ENCODE measurements at regions not wholly inside any gene's neighbourhood (a gene's known extent, or its start where the extent isn't known, plus 50 kb on each side); places are given as distances from the start of the nearest gene placed in this dataset.

DNA sequence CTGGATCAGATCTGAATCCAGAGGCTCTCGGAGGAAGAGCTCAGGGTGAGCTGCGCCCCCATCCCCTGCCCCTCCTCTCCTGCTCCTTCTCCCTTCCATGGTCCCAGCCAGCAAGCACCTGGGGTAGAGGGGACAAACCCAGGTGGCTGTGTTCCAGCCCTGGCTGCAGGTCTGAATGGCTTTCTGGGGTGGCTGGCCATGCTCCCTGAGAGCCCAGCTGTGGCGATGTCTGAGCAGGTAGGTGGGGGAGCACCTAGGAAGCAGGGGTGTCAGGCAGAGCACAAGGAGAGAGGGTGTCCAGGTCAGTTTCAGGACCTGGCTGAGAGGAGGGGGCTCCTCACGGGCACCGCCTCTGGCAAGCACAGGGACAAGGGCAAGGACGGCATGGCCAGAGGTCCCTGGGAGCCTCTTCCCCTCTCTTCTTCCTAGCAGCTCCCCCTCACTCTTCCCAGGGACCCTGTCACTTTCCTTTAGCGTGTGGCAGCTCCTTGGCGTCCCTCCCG lies 310.0 kb downstream of the SEC14L1 start:
- no peak for DNase-seq

DNA sequence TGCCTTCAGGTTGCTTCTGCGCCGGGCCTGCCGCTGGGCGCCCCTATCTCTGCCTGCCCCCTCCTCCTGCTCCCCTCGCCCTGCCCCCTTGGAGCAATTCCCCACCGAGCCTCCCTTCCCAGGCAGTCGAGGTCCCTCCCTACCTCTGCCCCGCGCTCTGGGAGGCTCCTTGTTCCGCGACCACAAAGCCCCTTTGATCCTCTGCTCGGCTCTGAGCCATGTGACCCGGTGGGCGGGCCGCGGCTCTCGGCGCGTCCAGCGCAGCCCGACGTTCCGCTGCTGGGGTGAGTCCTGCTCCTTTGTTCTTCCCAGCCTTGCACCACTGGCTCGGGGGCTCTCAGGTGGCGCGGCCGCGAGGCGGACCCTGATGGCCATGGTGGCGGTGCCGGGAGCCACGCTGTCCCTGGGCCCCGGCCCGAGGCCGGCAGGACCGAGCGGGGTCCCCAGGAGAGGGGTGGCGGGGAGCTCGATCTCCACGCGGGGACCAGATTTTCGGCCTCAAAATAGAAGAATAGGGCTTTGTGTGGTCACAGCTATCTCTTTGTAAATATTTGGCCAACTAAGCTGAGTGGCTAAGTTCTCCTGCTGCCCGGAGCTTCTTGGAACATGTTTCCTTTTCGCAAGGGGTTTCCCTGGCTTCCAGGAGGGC lies 310.6 kb downstream of the SEC14L1 start:
- peak; percentile 58 for DNase-seq

DNA sequence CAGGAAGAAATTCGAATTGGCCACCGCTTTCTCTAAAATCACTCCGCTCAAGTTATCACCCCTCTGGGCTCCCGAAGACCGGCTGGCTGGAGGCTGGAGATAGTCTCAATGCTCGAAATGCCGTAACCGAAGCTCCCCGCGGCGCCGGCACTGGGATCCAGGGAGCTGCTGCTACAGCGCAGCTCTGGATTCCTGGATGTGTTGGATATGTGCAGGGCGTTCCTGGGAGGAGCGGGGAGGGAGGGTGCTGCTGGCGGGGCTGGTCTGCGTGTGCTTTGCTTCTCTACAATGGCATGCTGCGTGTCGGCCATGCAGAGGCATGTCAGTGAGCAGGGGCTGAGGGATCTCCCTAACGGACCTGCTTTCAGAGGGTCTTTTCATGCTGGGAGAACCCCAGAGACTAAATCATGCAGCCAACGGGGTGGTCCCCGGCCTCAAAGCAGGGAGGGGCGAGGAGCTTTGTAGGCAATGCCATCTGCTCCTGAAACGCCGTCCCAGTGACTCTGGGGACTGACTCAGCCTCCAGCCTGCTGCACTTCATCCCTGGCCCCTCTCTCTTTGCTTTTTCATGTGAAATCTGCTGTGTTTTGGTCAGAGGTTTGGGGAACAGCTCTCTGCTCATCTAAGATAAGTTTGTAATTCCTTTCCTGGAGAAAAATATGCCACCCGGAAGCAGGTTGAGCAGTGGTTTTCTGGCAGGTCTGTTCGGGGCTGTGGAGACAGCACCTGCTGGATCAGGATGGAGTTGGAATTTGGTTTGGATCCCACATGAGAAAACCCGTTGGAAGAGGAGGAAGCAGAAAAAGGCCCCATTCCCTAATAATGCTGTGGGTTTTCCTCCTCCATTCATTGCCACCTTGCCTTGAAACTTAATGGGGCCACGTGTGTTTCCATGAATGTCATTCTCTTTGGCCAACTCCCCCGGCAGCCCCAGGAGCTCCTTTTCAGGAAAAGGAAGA lies 311.4 kb downstream of the SEC14L1 start:
- peak; percentile 92 for DNase-seq

DNA sequence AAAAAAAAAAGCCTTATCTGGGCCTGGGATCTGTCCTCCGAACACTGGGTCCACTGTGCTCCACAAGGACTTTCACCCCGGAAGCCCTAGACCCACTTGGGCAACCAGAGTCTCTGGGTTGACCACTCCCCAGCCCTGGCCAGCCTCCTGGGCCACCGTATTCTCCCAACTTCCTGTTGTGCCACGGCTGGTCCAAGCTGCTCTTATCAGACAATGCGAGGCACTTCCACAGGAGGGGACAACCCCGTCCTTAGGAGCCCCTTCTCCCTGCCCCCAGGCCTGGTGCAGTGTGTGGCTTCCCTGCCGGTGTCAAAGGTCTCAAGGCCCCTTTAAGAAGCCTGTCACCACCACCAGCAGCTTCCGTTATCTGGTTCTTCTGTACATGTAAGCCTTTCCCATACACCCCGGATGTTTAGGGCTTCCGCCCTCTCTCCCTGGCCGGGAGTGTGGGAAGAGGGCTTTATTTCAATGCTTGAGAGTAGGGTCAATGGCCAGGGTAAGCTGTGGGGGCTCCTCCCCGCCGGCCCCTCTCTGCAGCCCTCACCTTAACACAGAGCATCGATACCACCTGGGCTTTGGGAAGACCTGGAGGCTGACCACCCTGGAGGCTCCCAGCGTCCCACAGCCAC lies 313.0 kb downstream of the SEC14L1 start:
- no peak for DNase-seq

DNA sequence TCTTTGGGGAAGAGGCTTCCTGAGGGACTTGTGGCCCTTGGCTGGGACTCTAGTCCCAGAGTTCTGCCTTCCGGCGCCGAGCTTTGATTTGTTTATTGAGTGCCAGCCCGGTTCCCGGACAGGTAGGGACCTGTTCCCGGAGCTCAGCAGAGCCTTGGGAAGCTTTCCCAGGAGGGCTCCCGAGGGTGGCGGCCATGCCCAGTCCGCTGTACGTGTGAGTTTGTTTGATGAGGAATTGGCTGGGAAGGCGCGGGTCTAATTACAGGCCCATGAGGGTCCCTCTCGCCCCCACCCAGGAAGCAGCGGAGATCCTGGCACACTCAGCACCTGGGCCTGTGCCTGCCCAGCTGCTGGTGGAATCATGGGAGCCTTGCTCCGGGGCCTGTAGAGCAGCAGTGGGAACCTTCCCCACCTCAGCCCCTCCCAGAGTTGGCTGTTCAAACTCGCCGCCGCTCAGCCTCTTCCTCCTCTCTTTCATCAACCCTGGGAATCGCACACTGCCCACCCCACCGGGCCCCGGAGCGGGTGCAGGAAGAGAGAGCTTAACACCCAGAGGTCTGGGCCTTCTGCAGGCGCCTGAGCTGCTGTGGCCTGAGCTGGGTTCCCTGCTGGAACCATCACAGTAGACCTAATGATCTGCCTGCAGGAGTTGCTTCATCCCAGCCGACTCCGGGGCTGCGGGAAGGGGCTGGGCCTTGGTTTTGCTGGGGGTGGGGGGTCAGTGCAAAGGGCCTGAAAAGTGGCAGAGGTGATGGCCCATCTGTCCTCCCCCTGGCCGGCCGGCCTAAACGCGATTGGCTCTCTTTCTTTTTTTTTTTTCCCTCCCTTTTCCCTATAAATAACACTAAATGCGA lies 313.7 kb downstream of the SEC14L1 start:
- peak; percentile 54 for DNase-seq

DNA sequence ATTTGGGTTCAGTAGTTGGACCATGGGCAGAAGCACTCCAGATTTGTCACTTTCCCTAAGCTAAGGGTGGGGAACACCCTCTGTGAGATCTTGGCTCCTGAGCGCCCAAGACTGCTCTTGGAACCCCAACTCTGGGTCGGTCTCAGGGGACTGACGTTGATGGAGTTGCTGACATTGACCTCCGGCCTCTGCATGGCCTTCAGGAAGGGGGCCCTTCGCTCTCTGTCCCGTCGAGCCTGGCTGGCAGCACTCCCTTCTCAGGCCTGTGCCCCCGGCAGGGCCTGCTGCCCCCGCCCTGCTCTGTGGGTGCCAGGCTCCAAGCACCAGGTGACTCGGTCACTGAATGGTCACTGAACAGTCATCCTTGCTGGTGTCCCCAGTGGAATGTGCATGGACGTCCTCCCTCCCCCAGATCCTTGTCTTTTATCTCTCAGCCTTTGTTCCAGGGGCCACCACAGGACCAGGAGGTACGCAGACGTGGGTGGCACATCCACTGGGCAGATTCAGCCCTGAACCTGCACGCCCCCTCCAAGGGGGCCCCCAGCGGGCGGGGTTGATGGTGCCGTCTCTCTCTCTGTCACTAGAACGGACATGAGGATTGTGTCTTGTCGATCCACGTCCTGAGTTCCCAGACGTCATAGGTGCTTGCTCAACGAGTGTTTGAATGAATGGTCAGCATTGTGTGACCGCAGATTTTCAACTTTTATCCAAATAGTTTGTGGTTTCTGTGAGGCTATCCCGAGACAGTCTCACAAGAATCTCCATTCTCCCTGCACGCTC lies 314.5 kb downstream of the SEC14L1 start:
- DNase-seq: no peak

DNA sequence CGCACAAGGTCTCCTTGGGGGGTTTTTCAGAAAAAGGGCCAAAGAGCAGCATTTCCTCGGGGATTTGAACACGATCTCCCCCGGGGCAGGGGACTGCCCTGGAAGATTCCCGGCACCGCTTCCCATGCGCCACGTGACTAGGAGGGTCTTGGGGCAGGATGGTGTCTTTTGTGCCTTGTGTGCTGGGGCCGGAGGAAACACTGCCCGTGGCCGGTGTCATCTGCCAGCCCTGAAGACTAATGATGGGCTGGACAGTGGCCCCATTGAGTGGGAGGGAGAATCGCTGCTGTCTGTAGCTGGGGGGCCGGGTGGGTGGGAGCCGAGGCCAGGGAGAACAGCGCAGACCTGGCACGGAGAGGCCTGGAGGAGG lies 315.1 kb downstream of the SEC14L1 start:
- no peak for DNase-seq

DNA sequence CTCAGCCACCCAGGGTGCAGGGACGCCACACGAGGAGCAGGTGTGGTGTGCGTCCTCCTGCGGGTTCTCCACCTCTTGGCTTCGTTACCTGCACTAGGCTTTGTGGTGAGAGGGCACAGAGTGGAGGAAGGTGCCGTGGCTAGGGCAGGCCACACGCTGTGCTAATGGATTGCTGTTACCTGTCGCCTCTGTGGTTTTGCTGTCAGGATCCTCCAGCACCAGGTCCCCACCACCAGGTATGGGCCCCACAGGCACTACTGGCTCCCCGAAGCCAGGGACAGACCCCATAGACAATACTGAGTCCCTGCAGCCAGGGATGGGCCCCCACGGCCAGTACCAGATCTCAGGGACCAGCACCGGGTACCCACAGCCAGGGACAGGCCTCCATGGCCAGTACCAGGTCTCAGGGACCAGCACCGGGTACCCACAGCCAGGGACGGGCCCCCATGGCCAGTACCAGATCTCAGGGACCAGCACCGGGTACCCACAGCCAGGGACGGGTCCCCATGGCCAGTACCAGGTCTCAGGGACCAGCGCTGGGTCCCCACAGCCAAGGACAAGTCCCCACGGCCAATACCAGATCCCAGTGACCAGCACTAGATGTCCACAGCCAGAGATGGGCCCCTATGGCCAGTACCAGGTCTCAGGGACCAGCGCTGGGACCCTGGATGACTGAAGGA lies 315.6 kb downstream of the SEC14L1 start:
- no peak for DNase-seq

DNA sequence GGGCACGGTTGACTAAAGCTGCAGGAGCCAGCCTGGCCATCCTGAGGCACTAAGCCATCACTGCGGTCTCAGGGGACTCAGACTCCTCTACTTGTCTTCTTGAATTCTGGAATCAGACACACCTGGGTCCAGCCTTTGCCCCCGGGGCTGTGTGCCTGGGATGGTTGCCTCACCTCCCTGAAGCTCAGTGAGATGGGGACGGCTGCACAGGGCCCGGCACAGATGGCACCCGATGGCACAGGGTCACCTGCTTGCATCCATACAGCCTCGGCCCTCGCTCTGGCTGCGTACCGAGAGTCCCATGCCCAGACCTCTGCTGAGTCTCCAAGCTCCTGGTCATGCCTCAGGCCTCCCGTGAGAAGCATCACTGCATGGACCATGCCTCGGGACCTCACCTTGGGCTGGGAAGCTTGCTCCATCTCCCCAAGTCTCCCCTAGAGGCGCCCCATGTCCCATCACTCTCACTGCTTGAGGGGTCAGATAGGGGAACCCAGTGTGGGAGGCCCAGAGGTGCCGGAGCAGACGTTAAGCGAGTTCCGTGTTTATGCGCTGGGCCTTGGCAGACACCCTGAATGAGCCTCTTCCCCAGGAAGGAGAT lies 316.3 kb downstream of the SEC14L1 start:
- DNase-seq: no peak

DNA sequence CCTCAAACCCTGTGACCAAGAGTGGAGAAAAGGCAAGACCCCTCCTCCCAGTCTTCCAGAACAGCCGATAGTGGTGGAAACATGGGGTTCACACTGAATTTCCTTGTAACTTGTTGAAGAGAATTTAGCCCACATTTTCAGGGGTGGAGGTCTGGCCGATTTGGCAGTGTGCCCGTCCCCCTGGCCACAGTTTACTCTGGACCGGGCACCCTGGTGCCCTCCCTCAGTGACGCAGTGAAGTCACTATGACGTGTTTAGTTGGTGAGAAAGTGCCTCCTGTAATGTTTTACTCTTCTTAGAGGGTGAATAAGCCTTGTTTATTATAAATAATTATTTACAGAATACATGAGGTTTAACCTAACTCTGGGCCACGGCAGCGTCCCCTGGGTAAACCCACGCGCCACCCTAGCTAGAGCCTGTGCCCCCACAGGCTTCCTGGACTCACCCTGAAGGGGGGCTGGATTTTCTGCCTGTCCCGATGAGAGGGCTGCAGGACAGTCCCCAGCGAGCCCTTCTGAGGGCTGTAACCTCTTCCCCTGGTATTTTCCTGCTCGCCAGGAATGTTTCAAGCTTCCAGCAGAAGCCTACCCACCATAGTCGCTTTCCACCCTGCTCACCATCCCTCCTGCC lies 316.9 kb downstream of the SEC14L1 start:
- no peak for DNase-seq

DNA sequence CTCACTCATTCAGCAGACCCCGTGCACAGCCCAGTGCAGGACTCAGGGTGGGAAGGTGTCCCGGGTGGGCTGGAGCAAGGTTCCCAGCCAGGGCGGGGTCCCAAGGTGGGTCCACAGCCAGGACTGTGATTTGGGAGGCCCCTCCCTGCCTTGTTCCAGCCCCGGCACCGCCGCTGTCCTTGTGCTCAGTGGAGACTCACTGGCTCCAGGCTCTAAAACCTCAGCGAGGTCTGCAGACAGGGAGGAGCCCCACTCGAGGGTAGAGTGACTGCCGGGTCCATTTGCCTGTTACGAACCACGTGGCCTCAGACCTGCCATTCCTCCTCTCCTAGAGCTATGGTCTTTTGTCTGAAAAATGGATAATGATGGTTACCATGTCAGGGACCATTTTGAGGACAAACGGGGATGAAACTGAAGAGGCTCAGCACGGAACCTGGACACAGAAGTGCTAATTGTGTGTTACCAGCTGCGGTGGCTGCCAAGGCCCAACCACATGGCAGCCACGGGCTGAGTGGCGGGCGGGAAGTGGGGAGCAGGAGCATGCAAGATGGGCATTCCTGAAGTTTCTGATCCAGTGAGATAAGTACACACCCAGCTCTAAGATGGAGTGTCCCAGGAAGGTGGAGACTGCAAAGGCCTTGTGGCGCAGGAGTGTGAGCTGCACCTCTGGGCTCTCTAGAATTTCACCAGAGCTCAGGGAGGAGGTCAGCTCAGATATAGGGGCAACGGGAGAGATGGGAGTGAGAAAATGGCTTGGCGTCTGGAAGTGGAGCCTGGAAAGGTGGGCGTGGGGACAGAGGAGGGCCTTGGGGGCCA lies 317.6 kb downstream of the SEC14L1 start:
- DNase-seq: no peak

DNA sequence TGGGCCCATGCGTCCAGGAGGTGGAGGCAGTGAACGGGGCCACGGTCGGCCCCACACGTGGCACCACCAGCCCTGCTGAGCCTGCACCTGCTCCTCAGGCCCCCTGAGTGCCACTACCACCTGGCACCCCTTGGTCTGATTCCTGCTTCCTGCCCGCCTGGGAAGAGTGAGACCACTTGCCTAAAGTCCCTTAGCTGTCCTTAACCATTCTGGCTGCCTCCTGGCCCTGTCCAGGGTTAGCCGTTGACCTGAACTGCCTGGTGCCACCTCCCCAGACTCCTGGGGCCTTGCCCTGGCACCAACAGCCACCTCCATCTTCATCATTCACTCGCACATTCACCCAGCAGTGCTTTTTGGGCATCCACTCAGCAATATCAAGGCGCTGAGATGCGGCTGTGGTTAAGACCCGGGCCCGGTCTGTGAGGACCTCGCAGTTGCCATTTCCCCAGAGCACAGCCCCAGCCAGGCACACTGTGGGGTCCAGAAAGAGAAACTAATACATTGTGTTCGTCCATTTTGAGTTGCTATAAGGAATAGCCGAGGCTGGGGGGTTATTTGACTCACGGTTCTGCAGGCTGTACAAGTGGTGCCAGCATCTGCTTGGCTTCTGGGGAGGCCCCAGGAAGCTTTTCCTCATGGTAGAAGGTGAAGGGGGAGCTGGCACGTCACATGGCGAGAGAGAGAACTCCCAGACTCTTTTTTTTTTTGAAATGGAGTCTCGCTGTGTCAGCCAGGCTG lies 318.4 kb downstream of the SEC14L1 start:
- DNase-seq: no peak

DNA sequence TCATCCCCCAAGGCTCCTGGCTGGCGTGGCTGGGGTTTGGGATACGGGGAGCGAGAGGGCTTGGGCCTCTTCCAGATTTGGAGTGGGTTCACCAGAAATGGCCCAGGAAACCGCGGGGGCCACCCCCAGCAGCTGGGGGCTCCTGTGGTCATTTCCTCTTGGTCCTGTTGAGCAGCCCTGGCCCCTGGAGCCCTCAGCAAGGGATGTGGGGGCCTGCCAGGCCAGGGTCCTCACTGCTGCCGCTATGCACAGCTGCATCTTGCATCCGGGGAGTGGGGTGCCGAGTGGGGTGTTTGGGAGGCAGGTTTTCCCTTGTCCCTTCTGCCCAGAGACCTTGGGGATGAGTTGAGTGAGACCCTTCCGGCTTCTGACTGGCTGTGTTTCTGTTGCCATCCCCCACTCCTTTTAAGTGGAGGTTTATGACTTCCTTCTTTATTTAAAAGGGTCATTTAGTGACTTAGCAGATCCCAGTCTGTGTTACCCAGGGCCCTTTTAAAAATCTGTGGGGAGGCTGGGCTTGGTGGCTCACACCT lies 319.8 kb downstream of the SEC14L1 start:
- DNase-seq: no peak

DNA sequence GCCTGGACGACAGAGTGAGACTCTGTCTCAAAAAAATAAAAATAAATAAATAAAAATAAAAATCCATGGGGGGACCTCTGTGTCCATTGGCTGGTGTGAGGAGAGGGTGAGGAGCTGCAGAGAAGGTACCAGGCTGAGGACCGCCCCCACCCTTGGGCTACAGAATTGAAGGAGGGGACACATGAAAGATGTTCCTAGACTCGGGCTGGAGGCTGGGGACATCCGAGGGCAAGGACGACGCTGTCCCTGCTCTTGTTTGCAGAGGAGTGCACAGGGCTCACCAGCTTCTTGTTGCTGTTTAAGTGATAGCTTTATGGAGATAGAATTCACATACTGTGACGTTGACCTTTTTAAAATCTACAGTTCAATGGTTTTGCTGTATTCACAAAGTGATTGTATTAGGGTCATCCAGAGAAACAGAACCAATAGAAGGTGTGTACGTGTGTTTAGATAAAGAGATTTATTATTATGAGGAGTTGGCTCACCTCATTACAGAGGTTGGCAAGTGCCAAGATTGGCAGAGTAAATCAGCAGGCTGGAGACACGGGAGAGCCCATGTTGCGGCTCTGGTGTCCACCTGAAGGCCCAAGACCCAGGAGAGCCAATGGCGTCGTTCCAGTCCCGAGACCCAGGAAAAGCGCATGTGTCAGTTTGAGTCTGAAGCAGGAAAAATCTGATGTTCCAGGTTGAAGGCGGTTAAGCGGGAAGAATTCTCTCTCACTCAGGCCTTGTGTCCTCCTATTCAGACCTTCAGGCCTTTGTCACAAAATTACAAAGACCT lies 320.7 kb downstream of the SEC14L1 start:
- no peak for DNase-seq

DNA sequence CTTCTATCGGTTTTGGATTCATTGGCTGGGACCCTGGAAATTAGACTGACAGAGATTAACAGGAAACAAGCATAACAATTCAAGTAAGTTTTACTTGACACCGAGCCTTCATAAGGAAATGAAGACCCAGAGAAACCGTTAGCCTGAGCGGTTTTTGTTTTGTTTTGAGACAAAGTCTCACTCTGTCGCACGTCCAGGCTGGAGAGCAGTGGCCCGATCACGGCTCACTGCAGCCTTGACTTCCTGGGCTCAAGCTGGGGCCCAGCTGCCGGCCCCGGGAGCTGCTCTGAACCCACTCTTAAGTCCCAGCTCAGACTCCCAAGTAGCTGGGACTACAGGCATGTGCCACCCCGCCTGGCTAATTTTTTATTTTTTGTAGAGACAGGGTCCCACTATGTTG lies 321.3 kb downstream of the SEC14L1 start:
- DNase-seq: no peak

DNA sequence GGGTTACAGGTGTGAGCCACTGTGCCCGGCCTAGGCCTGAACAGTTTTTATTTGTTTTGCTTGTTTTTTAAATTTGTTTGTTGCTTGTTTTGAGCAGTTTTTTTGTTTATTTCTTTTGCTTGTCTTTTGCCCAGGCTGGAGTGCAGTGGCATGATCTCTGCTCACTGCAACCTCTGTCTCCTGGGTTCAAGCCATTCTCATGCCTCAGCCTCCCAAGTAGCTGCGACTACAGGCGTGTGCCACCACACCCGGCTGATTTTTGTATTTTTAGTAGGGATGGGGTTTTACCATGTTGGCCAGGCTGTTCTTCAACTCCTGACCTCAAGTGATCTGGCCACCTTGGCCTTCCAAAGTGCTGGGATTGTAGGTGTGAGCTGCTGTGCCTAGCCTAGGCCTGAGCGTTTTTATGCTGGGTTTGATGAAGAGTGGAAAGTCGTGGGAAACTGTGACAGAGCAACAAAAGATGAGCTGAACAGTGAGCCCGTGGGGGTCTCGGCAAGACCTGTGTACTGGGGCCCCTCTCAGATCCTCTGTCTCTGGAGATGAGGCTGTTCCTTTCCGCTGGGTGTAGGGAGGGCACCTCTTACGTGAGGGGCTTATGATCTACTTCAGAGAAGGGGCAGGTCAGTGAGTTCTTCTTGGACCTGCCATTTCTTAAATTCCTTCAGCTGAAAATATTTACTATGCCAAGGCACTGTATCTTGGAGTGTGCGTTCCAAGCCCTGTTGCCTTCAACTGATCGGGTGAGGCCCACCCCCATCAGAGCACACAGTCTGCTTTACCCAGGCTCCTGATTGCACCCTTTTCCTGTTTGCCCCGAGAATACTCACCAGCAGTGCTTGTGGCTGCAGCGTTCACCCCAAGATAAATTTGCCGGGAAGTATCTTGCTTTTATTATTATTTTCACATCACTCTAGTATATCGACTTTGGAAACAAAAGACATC lies 322.1 kb downstream of the SEC14L1 start:
- DNase-seq: no peak
